ENCODE measurements at regions not wholly inside any gene's neighbourhood (a gene's known extent, or its start where the extent isn't known, plus 50 kb on each side); places are given as distances from the start of the nearest gene placed in this dataset.

- no peaks in the 10 kb centered on the region for H3K9me3 ChIP-seq
- peaks cover 0 to 49% (median 0%) of the 10 kb centered on the region in 4 donors for H3K4me1 ChIP-seq
- H3K27ac ChIP-seq = peak overlapping the region in 2 of 4 donors; percentile 42 to 60
Measured at GRCh38 chr22:27314276-27314807, 487.2 kb downstream of the MN1 start.

GRCh38 chr22:27315833-27316232 lies 485.7 kb downstream of the MN1 start:
- TF ChIP-seq, protein P1, sequence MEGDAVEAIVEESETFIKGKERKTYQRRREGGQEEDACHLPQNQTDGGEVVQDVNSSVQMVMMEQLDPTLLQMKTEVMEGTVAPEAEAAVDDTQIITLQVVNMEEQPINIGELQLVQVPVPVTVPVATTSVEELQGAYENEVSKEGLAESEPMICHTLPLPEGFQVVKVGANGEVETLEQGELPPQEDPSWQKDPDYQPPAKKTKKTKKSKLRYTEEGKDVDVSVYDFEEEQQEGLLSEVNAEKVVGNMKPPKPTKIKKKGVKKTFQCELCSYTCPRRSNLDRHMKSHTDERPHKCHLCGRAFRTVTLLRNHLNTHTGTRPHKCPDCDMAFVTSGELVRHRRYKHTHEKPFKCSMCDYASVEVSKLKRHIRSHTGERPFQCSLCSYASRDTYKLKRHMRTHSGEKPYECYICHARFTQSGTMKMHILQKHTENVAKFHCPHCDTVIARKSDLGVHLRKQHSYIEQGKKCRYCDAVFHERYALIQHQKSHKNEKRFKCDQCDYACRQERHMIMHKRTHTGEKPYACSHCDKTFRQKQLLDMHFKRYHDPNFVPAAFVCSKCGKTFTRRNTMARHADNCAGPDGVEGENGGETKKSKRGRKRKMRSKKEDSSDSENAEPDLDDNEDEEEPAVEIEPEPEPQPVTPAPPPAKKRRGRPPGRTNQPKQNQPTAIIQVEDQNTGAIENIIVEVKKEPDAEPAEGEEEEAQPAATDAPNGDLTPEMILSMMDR (IDR thresholded peaks at IDR 0.05) = no peak
- no peak for TF ChIP-seq POLR2A (IDR thresholded peaks at IDR 0.05)
- H3K4me1 ChIP-seq = peaks cover 0 to 49% (median 0%) of the 10 kb centered on the region in 4 donors

More at GRCh38 chr22:27314276-27314807, 487.2 kb downstream of the MN1 start:
- TF ChIP-seq, protein P1 (IDR thresholded peaks at IDR 0.05) = no peak
- Histone ChIP-seq H3K36me3 (no peaks in the 10 kb centered on the region), H3K27me3 (no peaks in the 10 kb centered on the region), H3K4me3 (no peak overlapping the region)
- DNase-seq = no peak

DNA sequence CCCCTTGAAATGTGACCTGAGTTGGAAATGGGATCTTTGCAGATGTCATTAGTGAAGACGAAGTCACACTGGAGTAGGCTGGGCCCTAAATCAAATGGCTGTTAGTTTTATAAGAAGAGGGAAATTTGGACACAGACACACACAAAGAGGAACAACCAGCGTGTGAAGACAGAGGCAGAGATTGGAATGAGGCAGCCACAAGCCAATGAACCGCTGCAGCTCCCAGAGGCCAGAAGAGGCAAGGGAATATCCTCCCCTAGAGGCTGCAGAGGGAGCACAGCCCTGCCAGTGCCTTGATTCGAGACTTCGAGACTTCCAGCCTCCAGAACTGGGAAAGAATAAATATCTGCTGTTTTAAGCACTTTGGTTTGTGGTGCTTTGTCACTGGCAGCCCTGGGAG lies 484.5 kb downstream of the MN1 start:
- TF ChIP-seq POLR2A (IDR thresholded peaks at IDR 0.05) = no peak
- TF ChIP-seq, protein P1 (IDR thresholded peaks at IDR 0.05) = peak in 2 of 6 experiments; percentile 19 to 28
- no peaks in the 10 kb centered on the region for H3K27me3 ChIP-seq
- peaks cover 0 to 42% (median 0%) of the 10 kb centered on the region in 4 donors for H3K4me1 ChIP-seq
- no peaks in the 10 kb centered on the region for H3K36me3 ChIP-seq
- no peaks in the 10 kb centered on the region for H3K9me3 ChIP-seq
- no peak for DNase-seq
- H3K4me3 ChIP-seq = no peak overlapping the region
- no peak overlapping the region for H3K27ac ChIP-seq

More at GRCh38 chr22:27315833-27316232, 485.7 kb downstream of the MN1 start:
- Histone ChIP-seq H3K36me3 (no peaks in the 10 kb centered on the region), H3K27me3 (no peaks in the 10 kb centered on the region), H3K4me3 (no peak overlapping the region), H3K9me3 (no peaks in the 10 kb centered on the region), H3K27ac (no peak overlapping the region)
- DNase-seq = no peak

DNA sequence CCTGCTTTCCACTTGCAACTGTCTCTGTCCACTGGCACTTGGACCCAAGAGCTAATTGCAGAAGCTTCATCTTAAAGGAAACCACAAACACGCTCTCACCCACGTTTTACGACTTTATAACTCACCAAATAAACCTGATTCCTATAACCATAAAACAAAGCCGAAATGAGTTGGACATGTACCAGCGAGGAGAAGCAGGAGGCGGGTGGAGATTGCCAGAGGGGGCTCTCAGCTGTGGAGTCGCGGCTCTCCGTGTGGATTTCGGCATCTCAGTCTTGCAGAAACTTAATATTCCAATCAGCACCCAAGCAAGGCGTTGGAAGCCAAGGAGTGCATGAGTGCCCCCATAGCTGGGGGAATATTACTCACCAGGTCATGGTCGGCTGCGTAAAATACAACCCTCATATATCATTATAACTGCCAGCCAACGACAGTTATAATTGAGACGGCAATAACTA lies 483.6 kb downstream of the MN1 start:
- Histone ChIP-seq H3K27ac (peak overlapping the region in 1 of 4 donors; percentile 18), H3K36me3 (no peaks in the 10 kb centered on the region), H3K4me3 (no peak overlapping the region), H3K27me3 (no peaks in the 10 kb centered on the region), H3K9me3 (no peaks in the 10 kb centered on the region), H3K4me1 (peaks cover 0 to 38% (median 0%) of the 10 kb centered on the region in 4 donors)
- DNase-seq = peak in 1 of 3 donors; percentile 58
- TF ChIP-seq, protein P1 (IDR thresholded peaks at IDR 0.05) = no peak
- no peak for TF ChIP-seq POLR2A (IDR thresholded peaks at IDR 0.05)

- no peaks in the 10 kb centered on the region for H3K36me3 ChIP-seq
- peaks cover 0 to 33% (median 0%) of the 10 kb centered on the region in 4 donors for H3K4me1 ChIP-seq
- H3K27me3 ChIP-seq = no peaks in the 10 kb centered on the region
- no peaks in the 10 kb centered on the region for H3K9me3 ChIP-seq
- no peak for TF ChIP-seq POLR2A (IDR thresholded peaks at IDR 0.05)
- TF ChIP-seq, protein P1 (IDR thresholded peaks at IDR 0.05) = no peak
- H3K4me3 ChIP-seq = no peak overlapping the region
- peak overlapping the region in 1 of 4 donors; percentile 18 for H3K27ac ChIP-seq
- DNase-seq = no peak
Measured at GRCh38 chr22:27318516-27318915, 483.0 kb downstream of the MN1 start.

Measured in Peyer's patch (tissue), 4 donors.